GM12892 (cell line): ENCODE measurements at regions not wholly inside any gene's neighbourhood (a gene's known extent, or its start where the extent isn't known, plus 50 kb on each side); places are given as distances from the start of the nearest gene placed in this dataset.

Source experiments
- POLR2A ChIP-seq: IDR thresholded peaks from 2 replicates; pipeline ENCODE4 v1.6.1; 2011; ENCODE audit warnings: low read depth, low read length, control low read depth
- POLR2AphosphoS5 ChIP-seq: IDR thresholded peaks from 2 replicates; pipeline ENCODE4 v1.6.1; 2011; ENCODE audit warnings: low read depth, low read length, control low read depth

GRCh38 chr2:128391679-128392078 lies 73.0 kb upstream of the HS6ST1 start:
- no peak for TF ChIP-seq POLR2A
- no peak for TF ChIP-seq POLR2AphosphoS5
